ENCODE measurements at regions not wholly inside any gene's neighbourhood (a gene's known extent, or its start where the extent isn't known, plus 50 kb on each side); places are given as distances from the start of the nearest gene placed in this dataset.
A peak's percentile ranks its signal among the peaks of the same experiment; 100 is the strongest.
"Not testable (repeated sequence)": the region's sequence is repeated elsewhere in the genome, so short reads cannot be mapped to it uniquely, and the experiment has no call there.

GRCh38 chr1:30450818-30451233, 272.6 kb downstream of the MATN1 start:
- DNase-seq: no peak

- no peak for DNase-seq
Measured at GRCh38 chr1:30450148-30450817, 273.1 kb downstream of the MATN1 start.

DNA sequence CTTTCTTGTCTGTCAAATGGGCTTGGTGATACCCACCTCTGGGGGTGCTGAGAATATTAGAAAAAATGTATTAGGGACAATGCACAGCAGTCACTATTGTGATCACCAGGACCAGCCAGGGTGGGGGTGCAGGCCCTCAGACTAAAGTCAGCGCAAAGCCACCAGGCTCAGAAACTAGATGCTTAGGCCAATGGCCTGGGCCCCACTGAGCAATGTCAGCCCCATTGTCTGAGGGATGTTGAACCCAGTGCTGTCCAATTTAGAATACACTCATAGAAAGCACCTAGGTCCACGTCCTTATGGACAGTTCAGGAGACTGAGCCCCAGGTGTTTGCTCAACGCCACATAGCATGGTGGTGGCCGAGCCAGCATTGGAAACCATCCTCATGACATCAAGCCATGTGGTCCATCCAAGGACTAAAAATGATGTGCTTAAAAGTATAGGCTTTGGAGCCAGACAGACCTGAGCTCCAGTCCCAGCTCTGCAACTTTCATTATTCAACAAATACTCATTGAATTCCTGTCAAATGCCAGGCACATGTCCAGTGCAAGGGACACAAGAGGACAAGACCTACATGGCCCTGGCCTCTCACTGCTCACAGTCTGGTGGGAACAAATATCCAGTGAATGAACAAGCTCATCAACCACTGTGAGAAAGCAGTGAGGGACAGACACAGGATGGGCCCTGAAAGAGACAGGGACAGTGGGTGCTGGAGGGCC, 273.8 kb downstream of the MATN1 start:
- DNase-seq: no peak

DNA sequence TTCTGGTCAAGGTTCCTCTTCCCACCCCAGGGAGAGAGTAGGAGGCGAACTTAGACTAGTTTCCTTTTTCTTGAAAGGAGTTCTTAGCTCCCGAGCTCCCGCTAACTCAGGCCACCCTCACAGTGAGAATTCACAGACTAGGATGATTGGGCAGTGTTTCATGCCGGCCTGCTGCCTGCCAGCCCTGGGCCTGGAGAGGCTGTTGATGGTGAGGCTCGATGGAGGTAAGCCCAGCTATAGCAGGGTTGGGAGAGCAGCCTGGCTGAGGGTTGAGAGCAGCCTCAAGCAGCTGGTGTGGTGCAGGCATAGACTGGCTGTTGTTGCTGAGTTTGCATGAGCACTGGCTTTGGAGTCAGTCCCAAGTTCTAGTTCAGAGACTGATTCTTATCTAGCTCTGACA, 274.4 kb downstream of the MATN1 start:
- DNase-seq: no peak

- DNase-seq: no peak
Measured at GRCh38 chr1:30447701-30448100, 275.7 kb downstream of the MATN1 start.

GRCh38 chr1:30447080-30447479, 276.3 kb downstream of the MATN1 start:
- no peak for DNase-seq

DNA sequence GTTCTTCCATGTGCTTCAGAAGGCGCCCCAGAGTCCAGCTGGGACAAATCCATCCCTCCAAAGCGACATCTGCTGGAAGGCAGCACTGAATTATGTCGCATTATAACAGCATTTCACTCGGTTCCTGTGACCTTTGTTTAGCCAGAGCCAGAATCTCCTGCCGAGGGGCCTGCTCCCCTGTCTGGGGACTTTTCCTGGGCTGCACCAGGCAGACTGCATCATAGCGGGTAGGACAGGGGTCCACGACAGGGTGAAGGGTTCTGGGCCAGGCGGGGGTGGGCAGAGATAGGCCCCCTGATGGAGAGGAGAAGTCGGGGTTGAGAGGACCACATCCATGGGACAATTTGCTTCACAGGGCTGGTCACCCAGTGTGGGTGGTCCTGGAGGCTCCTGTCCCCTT, 276.9 kb downstream of the MATN1 start:
- no peak for DNase-seq

- no peak for DNase-seq
Measured at GRCh38 chr1:30446095-30446494, 277.3 kb downstream of the MATN1 start.

GRCh38 chr1:30445449-30445848, 277.9 kb downstream of the MATN1 start:
- no peak for DNase-seq

- peak; percentile 21 for DNase-seq
Measured at GRCh38 chr1:30444850-30445249, 278.5 kb downstream of the MATN1 start.

DNA sequence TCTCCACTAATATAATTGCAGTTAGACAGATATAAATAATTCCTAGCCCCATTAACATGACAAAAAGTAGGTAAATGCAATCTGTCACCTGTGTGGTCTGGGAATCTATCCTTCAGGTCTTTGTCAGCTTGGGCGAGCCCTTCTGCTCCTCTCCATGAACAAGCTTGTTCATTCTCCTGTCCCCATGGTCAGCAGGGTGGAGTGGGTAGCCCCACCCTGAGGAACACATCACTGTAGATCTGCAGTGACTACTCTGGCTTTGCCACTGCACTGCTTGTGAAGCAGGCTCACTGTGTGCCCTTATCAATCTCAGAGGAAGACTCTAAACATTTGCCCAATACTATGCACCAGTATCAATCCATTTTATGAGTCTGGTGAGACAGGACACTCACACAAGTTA, 279.0 kb downstream of the MATN1 start:
- no peak for DNase-seq

DNA sequence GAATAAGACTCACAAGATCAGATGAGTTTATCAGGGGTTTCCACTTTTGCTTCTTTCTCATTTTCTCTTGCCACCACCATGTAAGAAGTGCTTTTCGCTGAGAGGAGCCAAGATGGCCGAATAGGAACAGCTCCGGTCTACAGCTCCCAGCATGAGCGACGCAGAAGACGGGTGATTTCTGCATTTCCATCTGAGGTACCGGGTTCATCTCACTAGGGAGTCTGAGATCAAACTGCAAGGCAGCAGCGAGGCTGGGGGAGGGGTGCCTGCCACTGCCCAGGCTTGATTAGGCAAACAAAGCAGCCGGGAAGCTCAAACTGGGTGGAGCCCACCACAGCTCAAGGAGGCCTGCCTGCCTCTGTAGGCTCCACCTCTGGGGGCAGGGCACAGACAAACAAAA, 285.1 kb downstream of the MATN1 start:
- not testable (repeated sequence) for DNase-seq

- no peak for DNase-seq
Measured at GRCh38 chr1:30437059-30437576, 286.3 kb downstream of the MATN1 start.

DNA sequence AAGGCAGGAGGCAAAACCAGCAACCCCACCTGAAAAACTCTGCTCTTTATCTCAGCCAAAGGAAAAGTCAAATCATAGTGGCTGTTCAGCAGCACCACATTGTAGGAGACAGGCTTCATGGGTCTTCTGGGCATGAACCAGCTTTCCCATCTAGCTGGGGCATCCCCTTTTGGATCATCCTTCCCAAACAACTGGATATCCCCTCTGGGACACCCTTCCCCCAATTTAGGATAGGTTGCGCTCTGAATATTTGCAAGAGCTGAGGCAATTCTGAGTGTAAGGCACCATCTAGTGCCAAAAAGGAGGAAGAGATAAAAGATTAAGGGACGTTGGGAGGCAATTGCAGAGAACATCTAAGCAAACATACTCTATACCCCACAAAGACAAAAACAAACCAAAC, 295.8 kb downstream of the MATN1 start:
- no peak for DNase-seq

DNA sequence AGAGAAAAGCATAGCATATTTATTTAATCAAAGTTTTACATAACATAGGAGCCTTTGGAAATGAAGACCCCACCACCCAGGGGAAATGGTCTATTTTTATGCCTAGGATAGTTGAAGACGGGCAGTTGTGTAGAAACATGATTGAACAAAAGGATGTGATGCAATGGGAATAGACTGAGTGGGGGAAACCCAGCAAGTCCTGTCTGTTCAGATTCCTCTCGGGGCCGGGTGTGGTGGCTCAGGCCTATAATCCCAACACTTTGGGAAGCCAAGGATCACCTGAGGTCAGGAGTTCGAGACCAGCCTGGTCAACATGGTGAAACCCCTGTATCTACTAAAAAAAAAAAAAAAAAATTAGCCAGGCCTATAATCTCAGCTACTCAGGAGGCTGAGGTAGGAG, 298.3 kb downstream of the MATN1 start:
- no peak for DNase-seq

- DNase-seq: no peak
Measured at GRCh38 chr1:30423570-30423969, 299.8 kb downstream of the MATN1 start.

- DNase-seq: no peak
Measured at GRCh38 chr1:30422251-30422650, 301.1 kb downstream of the MATN1 start.

- no peak for DNase-seq
Measured at GRCh38 chr1:30420519-30421050, 302.8 kb downstream of the MATN1 start.

GRCh38 chr1:30419831-30420230, 303.6 kb downstream of the MATN1 start:
- no peak for DNase-seq

- no peak for DNase-seq
Measured at GRCh38 chr1:30418939-30419720, 304.3 kb downstream of the MATN1 start.

- DNase-seq: no peak
Measured at GRCh38 chr1:30418061-30418938, 305.1 kb downstream of the MATN1 start.

GRCh38 chr1:30417701-30418046, 305.7 kb downstream of the MATN1 start:
- DNase-seq: no peak

Data from EL (cell line).